GM12873 (cell line): ENCODE measurements at regions not wholly inside any gene's neighbourhood (a gene's known extent, or its start where the extent isn't known, plus 50 kb on each side); places are given as distances from the start of the nearest gene placed in this dataset.

Experiments used
- CTCF ChIP-seq: IDR thresholded peaks from 2 replicates; pipeline ENCODE4 v1.5.1; 2012; ENCODE audit warnings: low read depth, mild to moderate bottlenecking, moderate library complexity, low read length, control low read depth; ENCODE audit not compliant: insufficient read depth; ENCODE audit errors: missing control alignments

- TF ChIP-seq CTCF = no peak
These were observed 813.1 kb upstream of the CCDC179 start for GRCh38 chr11:23673366-23673765.

GRCh38 chr11:23674866-23675265, 814.6 kb upstream of the CCDC179 start:
- no peak for TF ChIP-seq CTCF

GRCh38 chr11:23679041-23679440, 817.8 kb upstream of the LUZP2 start:
- no peak for TF ChIP-seq CTCF

GRCh38 chr11:23679981-23680380, 816.9 kb upstream of the LUZP2 start:
- TF ChIP-seq CTCF = no peak

GRCh38 chr11:23680488-23681230, 816.2 kb upstream of the LUZP2 start:
- TF ChIP-seq CTCF = no peak

GRCh38 chr11:23684701-23685100, 812.2 kb upstream of the LUZP2 start:
- no peak for TF ChIP-seq CTCF

- no peak for TF ChIP-seq CTCF
These were observed 808.9 kb upstream of the LUZP2 start for GRCh38 chr11:23687991-23688390.
